SK-N-SH (cell line): ENCODE measurements at regions not wholly inside any gene's neighbourhood (a gene's known extent, or its start where the extent isn't known, plus 50 kb on each side); places are given as distances from the start of the nearest gene placed in this dataset.

Experiments
- CHD2 ChIP-seq: fragments of 150-350 bp; IDR thresholded peaks from 2 replicates; pipeline ENCODE4 v1.6.1; 2018; ENCODE audit warnings: low read length; ENCODE audit not compliant: partially characterized antibody
- EZH2phosphoT487 ChIP-seq: fragments of 200-600 bp; sonication (generic); IDR thresholded peaks from 2 replicates; pipeline ENCODE4 v1.6.1; 2017; ENCODE audit warnings: low read depth, mixed run types, mild to moderate bottlenecking, antibody characterized with exemption, moderate library complexity, borderline replicate concordance
- FOSL2 ChIP-seq: IDR thresholded peaks from 2 replicates; pipeline ENCODE4 v1.4.0; 2012; ENCODE audit warnings: low read depth, mild to moderate bottlenecking, moderate library complexity, borderline replicate concordance
- FOXM1 ChIP-seq: IDR thresholded peaks from 2 replicates; pipeline ENCODE4 v1.4.0; 2012; ENCODE audit warnings: low read depth, mild to moderate bottlenecking
- GATA2 ChIP-seq: sonication (generic); formaldehyde crosslinking; IDR thresholded peaks from 2 replicates; pipeline ENCODE4 v1.5.0; 2020; ENCODE audit warnings: mild to moderate bottlenecking, missing genetic modification reagents
- POLR2AphosphoS5 ChIP-seq: IDR thresholded peaks from 2 replicates; pipeline ENCODE4 v1.6.1; 2012; ENCODE audit warnings: low read depth, low read length
- RCOR1 ChIP-seq: fragments of 150-350 bp; IDR thresholded peaks from 2 replicates; pipeline ENCODE4 v1.6.1; 2017; ENCODE audit warnings: antibody characterized with exemption, low read length
- RXRA ChIP-seq: IDR thresholded peaks from 2 replicates; pipeline ENCODE4 v1.4.0; 2012; ENCODE audit warnings: low read depth, mild to moderate bottlenecking, borderline replicate concordance
- SMC3 ChIP-seq: IDR thresholded peaks from 2 replicates; pipeline ENCODE4 v1.6.1; 2012; ENCODE audit warnings: low read depth, low read length, improper control_type of control experiment
- TAF1 ChIP-seq: IDR thresholded peaks from 2 replicates; pipeline ENCODE4 v1.6.1; 2012; ENCODE audit warnings: low read depth, mild to moderate bottlenecking, low read length, moderate library complexity, borderline replicate concordance
- TF ChIP-seq, protein P1 (sequence below): fragments of 200-600 bp; sonication (generic); IDR thresholded peaks from 2 replicates; pipeline ENCODE4 v1.6.1; 2017; ENCODE audit warnings: antibody characterized with exemption, mild to moderate bottlenecking, moderate library complexity
- TF ChIP-seq, protein P2 (sequence below): IDR thresholded peaks from 2 replicates; pipeline ENCODE4 v1.4.0; 2012; ENCODE audit warnings: low read depth, borderline replicate concordance
- TF ChIP-seq, protein P3 (sequence below): IDR thresholded peaks from 2 replicates; pipeline ENCODE4 v1.4.0; 2012; ENCODE audit warnings: low read depth, borderline replicate concordance

DNA sequence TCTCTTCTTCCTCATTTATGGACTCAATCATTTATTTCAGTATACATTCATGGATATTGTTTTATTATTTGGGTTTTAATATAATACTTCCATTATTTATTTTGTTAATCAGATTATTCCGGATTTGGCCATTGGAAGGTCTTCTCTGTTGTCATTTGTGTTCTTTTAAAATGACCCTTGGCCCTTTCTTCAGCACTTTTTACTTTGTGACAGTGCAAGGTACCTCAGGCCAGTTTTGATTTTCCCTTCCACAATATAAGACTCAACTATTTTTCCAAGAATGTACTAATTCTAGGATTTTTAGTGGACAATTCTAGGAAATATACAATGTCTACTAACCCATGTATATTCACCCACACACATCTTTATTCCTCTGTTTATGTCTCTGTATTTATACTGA is 521.4 kb upstream of the FOXG1 start:
- TF ChIP-seq, protein P1, sequence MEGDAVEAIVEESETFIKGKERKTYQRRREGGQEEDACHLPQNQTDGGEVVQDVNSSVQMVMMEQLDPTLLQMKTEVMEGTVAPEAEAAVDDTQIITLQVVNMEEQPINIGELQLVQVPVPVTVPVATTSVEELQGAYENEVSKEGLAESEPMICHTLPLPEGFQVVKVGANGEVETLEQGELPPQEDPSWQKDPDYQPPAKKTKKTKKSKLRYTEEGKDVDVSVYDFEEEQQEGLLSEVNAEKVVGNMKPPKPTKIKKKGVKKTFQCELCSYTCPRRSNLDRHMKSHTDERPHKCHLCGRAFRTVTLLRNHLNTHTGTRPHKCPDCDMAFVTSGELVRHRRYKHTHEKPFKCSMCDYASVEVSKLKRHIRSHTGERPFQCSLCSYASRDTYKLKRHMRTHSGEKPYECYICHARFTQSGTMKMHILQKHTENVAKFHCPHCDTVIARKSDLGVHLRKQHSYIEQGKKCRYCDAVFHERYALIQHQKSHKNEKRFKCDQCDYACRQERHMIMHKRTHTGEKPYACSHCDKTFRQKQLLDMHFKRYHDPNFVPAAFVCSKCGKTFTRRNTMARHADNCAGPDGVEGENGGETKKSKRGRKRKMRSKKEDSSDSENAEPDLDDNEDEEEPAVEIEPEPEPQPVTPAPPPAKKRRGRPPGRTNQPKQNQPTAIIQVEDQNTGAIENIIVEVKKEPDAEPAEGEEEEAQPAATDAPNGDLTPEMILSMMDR, result no peak
- TF ChIP-seq SMC3, result no peak
- TF ChIP-seq FOXM1, result no peak
- TF ChIP-seq, protein P2, sequence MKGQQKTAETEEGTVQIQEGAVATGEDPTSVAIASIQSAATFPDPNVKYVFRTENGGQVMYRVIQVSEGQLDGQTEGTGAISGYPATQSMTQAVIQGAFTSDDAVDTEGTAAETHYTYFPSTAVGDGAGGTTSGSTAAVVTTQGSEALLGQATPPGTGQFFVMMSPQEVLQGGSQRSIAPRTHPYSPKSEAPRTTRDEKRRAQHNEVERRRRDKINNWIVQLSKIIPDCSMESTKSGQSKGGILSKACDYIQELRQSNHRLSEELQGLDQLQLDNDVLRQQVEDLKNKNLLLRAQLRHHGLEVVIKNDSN, result no peak
- TF ChIP-seq POLR2AphosphoS5, result no peak
- TF ChIP-seq, protein P3, sequence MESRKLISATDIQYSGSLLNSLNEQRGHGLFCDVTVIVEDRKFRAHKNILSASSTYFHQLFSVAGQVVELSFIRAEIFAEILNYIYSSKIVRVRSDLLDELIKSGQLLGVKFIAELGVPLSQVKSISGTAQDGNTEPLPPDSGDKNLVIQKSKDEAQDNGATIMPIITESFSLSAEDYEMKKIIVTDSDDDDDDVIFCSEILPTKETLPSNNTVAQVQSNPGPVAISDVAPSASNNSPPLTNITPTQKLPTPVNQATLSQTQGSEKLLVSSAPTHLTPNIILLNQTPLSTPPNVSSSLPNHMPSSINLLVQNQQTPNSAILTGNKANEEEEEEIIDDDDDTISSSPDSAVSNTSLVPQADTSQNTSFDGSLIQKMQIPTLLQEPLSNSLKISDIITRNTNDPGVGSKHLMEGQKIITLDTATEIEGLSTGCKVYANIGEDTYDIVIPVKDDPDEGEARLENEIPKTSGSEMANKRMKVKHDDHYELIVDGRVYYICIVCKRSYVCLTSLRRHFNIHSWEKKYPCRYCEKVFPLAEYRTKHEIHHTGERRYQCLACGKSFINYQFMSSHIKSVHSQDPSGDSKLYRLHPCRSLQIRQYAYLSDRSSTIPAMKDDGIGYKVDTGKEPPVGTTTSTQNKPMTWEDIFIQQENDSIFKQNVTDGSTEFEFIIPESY, result no peak
- no peak for TF ChIP-seq RCOR1
- no peak for TF ChIP-seq TAF1
- no peak for TF ChIP-seq CHD2
- no peak for TF ChIP-seq EZH2phosphoT487
- no peak for TF ChIP-seq FOSL2
- no peak for TF ChIP-seq GATA2 (CRISPR knock-in tag)
- no peak for TF ChIP-seq RXRA
